ENCODE measurements at regions not wholly inside any gene's neighbourhood (a gene's known extent, or its start where the extent isn't known, plus 50 kb on each side); places are given as distances from the start of the nearest gene placed in this dataset.
"Not testable (repeated sequence)": the region's sequence is repeated elsewhere in the genome, so short reads cannot be mapped to it uniquely, and the experiment has no call there.

DNA sequence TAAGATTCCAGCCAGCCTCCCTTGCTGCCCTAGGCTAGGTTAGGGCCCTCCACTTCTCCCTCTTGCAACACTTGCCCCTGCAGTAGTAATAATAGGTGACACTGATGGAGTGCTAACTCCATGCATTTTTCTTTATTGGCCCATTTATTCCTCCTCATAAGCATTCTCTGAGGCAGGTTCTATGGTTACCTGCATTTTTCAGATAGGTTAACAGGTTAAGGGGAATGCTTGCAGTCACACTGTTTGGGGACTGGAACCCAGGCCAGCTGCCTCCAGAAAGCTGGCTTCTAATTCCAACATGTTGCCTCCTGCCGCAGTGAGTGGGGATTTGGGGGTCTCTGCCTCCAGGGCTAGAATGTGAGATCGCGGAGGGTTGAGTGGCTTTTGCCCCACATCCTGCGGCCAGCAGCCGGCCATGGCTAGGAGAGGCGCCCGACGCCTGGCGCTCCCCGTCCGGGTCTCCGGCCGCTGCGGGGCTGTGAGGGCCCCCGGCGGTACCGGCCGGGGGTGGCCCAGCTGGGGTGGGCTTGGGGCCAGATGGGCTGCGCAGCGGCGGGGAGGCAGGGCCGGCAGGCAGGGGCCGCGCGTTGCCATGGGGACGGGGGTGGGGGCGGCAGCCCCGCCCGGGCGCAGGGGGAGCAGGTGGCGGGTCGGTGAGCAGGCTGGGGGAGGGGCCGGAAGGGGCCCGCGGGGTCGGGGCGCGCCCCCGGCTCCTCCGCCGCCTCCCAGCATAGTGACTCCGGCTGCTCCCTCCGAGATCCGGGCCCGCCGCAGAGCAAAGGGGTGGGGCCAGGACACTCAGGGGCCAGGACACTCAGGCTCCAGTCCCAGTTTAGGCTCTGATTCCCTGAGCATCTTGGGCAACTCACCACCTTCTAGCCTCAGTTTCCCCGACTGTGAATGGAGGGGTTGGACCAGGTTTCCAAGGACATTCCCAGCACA, 68.4 kb upstream of the SSBP3 start:
- peak; percentile 49 for DNase-seq (ENCODE audit: low spot score)

DNA sequence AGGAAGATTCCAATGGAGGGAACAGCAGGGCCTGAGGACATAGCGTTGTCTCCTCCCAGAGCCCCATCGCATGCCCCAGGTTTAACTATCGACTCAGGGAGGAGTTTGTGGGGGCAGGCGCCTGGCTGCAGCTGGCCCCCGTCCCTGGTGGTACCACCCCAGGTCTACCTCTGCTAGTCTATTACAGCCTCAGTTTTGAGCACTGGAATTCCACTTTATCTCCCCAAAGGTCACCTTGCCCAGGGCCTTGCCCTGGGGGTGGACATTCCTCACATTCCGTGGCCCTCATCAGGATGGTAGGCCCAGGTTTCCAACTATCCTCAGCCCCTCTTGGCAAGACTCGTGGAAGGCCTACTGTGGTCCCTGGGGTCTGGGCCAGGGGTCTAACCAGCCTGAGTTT, 65.4 kb upstream of the SSBP3 start:
- no peak for DNase-seq (ENCODE audit: low spot score)

DNA sequence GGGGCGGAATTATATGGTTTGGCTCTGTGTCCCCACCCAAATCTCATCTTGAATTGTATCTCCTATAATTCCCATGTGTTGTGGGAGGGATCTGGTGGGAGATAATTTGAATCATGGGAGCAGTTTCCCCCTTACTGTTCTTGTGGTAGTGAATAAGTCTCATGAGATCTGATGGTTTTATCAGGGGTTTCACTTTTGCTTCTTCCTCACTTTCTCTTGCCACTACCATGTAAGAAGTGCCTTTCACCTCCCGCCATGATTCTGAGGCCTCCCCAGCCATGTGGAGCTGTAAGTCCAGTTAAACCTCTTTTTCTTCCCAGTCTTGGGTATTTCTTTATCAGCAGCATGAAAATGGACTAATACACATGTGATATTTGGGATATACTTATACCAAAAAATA, 63.2 kb upstream of the SSBP3 start:
- DNase-seq (ENCODE audit: low spot score), result not testable (repeated sequence)

GRCh38 chr1:54468288-54469084, 62.3 kb upstream of the SSBP3 start:
- peak; percentile 46 for DNase-seq (ENCODE audit: low spot score)

- DNase-seq (ENCODE audit: low spot score), result no peak
These were observed 59.2 kb upstream of the SSBP3 start for GRCh38 chr1:54465351-54465811.

DNA sequence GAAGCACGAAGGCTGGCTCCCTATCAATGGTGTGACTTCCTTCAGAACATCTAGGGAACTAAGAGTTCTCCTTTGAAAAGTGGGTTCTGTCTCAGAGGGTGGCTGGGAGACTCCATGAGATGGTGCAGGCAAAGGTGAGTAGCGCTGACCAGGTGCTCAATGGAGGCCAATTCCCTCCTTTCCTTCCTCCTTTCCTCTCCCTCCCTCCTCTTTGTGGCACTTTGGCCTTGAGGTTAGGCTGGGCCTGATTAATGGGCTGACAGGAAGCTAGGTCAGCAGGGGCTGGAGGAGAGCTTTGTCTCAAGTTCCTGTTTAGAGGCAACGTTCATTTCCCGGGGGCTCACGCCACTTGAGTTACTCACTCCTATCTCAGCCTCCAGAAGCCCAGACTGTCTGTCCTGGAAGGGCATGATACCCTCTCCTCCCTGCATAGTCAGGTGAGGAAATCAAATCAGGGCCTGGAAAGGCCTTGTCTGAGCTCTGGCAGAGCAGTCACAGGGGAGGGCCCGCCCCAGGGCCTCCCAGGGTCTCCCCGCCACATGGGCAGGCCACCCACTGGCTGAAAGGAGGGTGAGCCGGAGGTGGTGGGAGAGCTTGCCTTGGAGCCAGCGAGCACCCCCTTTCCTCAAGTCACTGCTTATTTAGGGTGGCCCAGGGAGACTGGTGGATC, 58.4 kb upstream of the SSBP3 start:
- DNase-seq (ENCODE audit: low spot score), result no peak

- DNase-seq (ENCODE audit: low spot score), result no peak
These were observed 57.9 kb upstream of the SSBP3 start for GRCh38 chr1:54464031-54464476.

DNA sequence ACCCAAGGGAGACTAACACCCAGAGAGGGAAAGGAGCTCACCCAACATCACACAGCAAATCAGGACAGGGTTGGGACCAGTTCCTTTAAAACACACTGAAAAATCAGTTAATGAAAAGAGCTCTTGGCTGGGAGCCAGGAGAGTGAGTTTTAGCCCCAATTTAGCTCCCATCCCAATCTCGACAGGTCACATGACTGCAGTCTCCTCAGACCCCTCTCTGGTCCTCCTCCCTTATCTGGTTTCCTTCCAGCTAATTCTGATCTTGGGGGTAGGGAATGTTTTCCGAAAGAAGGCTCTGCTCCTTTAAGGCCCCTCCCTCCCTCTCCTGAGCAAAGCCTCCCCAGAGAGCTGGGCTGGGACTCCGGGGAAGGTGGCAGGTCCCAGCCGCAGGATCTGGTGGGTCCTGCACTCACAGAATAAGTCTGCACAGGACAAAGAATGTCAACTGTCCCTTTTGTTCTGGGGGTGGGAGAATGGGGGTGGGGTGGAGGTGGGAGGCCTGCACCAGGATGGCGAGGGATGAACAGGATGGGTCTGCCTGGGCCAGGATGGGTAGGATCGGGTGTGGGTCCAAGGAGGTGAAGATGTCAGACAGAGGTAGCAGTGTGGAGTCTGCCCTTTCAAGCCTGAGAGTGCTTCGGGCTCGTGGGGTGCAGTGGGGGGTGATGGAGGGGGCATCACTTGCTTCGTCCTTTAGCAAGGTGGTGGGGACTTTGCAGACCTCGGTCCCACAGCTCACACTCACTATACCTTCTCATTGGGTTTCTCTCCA, 57.3 kb upstream of the SSBP3 start:
- no peak for DNase-seq (ENCODE audit: low spot score)

DNA sequence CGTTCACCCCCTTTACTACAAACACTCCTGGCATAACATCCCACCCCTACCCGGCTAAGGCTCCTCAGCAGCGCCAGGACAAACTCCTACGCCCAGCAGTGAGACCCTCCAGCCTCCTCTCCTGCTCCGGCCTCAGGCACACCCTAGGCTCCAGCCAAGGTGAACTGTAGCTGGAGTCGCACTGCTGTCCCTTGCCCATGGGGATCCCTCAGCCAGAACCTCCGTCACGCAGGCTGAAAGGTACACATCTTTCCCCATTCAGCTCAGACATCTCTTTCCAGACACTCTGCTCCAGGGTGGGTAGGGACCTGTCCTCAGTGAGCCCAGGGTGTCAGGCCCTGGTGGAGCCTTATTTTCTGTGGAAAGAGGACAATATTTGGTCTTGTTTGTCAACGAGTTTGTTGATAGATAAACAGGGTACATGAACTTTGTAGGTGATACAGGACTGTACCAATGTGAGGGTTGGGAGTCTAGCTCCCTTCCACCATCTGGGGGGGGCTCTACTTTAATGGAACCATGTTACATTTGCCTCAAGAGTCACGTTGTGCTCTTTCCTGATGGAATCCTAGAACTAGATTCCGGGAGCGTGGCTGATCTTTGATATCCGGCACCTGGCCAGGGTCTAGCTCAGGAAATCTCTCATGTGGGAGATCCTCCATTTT, 56.5 kb upstream of the SSBP3 start:
- DNase-seq (ENCODE audit: low spot score), result no peak

DNA sequence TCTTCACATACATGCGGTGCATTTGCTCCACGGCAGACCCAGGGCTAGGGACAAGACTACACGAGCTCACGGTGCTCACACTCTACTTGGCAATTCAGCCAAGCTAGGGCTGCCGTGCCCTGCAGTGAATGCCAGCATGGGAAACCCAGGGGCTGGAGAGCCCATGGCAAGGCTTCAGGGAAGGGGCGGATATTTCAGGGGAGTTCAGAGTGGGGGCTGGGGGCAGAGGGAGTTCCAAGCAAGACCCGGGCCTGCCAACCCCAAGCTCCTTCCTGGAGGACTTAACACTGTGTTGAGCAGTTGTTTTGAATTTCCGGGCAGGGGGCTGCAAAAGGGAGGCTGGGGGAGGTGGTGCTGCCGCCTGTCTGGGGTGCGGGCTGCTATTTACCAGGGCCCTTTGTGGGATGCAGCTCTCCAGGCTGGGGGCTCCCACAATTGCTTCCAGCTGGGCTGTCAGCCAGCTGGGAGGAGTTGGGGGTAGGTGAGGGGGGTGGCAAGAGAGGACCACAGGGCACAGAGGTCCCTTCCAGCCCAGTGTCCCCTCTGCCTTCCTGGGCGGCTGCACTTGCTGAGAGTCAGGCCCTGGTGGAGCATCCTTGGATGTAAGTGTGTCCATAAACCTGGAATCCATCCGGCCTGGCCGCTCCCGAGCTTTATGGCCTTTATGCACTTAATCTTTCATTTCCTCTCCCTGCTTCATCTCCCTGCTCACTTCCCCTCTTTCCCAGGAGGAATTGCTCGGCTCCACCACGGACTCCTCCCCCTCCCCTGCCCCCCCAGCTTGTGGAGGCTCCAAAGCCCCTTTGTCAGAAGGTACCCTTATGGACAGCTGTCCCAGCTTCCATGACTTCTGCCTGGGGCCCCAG, 55.8 kb upstream of the SSBP3 start:
- no peak for DNase-seq (ENCODE audit: low spot score)

DNA sequence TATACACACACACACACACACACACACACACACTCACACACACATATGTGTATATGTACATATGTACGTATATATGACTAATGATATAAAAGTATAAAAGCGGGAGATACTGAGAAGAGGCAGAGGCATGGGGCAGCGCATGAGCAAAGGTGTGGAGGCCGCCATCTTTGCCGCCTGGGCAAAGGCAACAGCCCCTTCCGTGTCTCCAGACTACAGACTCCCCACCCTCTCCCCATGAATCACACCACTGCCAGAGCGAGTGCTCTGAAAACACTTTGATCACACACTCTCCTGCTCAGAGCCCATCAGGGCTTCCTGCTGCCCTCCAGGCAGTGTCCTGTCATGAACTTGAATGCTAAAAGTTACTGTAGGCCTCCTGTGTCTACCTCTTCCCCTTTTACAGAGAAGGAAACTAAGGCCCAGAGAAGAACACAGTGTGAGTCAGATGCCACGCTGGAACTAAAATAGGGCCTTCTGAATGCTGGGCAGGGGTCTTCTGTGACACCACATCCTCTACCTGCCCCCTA, 54.7 kb upstream of the SSBP3 start:
- DNase-seq (ENCODE audit: low spot score), result no peak

GRCh38 chr1:54460351-54460750, 54.2 kb upstream of the SSBP3 start:
- DNase-seq (ENCODE audit: low spot score), result no peak

GRCh38 chr1:54459726-54460191, 53.6 kb upstream of the SSBP3 start:
- no peak for DNase-seq (ENCODE audit: low spot score)

DNA sequence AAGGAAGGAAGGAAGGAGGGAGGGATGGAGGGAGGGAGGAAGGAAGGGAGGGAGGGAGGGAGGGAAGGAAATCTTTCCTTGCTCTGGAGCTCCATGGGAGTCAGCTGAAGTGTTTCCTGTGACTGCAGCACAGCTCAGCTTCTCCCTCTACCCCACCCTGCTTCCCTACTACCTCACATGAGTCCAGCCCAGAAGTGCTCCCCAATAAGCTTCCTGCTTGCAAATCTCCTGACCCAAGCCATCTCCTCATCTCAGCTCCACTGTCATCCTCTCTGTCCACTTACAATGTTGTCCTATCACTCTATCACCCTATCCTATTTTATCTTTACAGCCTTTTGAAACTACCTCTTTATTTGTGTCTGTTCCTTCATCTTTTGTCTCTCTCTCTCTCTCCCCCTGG, 52.9 kb upstream of the SSBP3 start:
- DNase-seq (ENCODE audit: low spot score), result no peak

DNA sequence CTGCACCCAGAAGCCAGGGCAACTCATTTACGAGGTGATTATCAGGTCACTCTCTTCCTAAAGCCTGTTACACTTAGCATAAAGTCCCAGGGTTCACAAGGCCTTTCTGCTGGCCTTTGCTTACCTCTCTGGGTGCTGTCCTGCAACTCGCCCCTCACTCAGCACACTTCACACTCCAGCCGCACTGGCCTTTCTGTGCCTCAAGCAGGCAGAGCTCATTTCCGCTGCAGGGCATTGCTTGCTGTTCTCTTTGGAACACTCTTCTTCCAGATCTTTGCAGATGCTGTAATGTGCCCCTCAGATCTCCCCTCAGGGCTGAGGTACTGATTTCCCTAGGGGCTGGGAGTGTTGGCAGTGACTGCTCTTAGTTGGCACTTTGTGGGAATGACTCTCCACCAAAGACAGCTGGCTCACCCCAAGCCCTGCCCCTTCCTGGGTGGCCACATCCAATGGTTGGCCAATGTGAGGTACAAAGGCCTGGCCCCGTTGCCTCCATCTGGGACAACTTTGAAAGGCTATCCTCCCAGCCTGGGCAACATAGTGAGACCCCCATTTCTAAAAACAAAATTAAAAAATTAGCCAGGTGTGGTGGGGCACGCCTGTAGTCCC, 50.8 kb upstream of the SSBP3 start:
- no peak for DNase-seq (ENCODE audit: low spot score)

DNA sequence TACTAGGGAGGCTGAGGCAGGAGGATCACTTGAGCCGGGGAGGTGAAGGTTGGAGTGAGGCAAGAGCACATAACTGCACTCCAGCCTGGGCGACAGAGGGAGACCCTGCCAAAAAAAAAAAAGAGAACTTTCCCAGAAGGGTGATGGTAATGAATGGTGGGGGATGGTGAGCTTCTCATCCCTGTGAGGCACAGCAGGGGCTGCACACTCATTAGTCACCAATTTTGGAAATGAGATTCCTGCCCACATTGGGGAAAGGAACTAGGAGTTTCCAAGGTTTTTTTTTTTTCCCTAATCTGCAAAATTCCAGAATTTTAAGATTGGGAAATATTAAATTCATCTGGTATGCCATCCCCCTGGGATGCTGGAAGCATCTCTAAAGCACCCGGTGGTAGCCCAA, 50.2 kb upstream of the SSBP3 start:
- DNase-seq (ENCODE audit: low spot score), result no peak

Measured in NAMALWA (cell line).